CD1c-positive myeloid dendritic cell (primary cell): ENCODE measurements at regions not wholly inside any gene's neighbourhood (a gene's known extent, or its start where the extent isn't known, plus 50 kb on each side); places are given as distances from the start of the nearest gene placed in this dataset.
A peak's percentile ranks its signal among the peaks of the same experiment; 100 is the strongest.
"Not testable (repeated sequence)": the region's sequence is repeated elsewhere in the genome, so short reads cannot be mapped to it uniquely, and the experiment has no call there.

Experiments
- DNase-seq: peaks from one replicate; pipeline ENCODE4 v3.0.0-alpha.2; 2016; ENCODE audit errors: extremely low spot score

GRCh38 chr6:14874975-14875480 is 370.8 kb upstream of the JARID2 start:
- DNase-seq, result no peak

- no peak for DNase-seq
These were observed 370.3 kb upstream of the JARID2 start for GRCh38 chr6:14875481-14876063.

GRCh38 chr6:14876778-14877613 is 368.9 kb upstream of the JARID2 start:
- peak; percentile 92 for DNase-seq

DNA sequence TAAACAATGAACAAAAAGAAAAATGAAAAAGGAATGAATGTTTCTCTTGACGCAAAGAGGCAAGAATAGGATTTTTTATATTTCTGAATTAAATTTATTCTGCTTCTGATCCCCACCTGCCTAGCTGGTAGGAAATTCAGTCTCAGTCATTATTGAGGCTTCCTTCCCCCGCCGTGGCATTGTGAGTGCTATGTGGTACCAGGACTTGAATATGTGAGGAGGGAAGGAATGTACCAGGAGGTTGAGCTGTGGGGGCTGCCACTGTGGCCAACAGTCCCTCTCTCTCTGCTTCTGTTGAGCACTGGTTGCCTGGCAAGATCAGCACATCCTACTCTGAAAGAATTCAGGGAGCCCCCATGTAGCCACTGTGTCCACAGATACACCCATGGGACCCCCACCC is 368.1 kb upstream of the JARID2 start:
- no peak for DNase-seq

DNA sequence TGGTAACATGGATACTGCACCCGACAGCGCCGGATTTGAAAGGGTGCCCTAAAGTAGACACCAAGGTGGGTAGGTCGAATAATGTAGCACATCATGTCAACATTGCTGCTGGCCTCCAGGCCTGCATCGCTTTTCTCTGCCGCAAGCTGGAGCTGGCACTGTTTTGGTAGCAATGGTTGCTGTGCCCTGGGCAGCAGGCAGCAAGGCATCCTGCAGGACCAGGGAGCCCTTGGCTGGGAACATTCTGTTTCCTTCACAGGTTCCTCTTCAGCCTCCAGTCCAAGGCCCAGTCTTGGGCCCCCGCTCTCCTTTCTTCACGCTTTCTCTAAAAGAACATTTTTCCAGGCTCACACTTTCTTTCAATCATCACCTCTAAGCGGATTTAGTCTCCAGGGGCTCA is 365.8 kb upstream of the JARID2 start:
- DNase-seq, result no peak

- DNase-seq, result no peak
These were observed 365.2 kb upstream of the JARID2 start for GRCh38 chr6:14880677-14881076.

GRCh38 chr6:14881398-14881797 is 364.5 kb upstream of the JARID2 start:
- DNase-seq, result peak; percentile 70

DNA sequence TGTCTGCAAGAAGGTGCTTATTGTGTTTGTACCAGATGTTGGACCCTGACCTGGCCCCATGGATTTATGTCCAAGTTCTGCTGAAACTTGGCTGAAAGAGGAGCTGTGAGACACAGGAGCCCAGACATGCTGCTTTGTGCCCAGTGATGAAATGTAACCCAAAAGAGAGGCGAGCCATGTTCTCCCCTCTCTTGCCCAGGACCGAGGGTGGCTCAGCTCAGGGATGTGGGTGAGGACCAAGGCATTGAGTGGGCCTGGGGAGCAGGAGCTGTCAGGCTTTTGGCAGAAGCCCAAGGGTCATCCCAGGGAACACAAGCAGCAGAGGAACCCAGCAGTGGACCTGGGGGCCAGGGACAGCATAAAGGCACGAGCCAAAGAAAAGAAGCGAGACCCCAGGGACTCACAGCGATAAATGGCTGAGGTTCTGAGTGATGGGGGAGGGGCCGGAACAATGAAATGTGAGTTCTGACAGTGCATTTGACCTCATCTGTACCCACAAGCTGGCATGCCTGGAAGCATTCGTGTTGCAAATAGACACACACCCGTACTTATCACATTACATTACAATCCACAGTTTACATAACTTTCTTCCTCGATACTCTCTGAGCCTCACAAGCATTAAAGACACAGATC is 363.4 kb upstream of the JARID2 start:
- DNase-seq, result no peak

DNA sequence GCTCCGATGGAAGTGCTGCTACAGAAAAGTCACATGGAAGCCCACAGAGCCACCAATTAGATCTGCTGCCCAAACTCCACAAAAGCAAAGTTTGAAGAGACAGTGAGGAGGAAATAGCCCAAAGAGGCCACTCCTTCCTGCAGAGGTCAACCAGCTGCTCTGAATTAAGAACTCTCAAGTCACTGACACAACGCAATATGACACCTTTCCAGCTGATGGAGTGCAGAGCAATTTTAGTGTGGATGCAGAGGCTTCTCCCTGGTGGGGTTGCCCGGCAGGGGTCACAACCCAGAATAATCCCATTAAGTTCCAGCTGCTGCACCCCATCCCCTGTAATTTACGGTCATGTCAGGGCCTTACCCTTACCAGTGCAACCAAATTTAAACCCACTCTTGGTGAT is 361.9 kb upstream of the JARID2 start:
- peak; percentile 36 for DNase-seq

DNA sequence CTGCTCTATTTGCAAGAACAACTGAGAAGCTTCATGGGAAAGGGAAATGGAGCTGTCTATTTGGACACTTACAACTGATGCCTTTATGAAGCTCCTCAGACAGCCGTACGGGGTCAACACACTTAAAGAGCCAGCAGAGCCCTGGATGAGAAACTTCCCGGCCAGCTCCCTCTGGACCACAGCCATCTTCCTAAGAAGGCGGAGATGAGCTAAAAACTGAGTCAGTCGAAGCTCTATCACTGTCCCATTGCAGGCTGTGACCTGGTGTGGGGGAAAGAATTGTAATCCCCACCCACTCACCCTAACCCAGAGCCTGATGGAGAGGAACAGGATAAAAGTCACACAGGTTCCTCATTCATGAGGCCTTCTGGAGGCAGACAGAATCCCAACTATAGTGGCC is 360.4 kb upstream of the JARID2 start:
- DNase-seq, result peak; percentile 83

DNA sequence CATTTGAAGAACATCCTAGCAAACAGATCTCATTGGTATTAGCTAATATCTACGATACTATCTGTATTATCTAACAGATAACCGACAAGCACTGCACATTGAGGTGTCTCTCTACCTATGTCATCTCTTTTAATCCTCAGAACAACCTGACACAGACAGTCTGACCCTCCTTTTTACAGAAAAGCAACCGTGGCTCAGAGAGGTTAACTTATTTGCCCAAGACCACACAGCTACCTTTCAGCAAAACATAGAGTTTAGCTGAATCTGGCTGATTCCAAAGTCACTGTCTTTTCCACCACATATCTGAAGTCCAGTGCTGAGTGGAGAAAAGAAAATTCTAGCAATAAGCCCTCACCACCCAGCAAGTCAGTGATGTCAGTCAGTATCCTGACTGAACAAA is 358.7 kb upstream of the JARID2 start:
- no peak for DNase-seq

- no peak for DNase-seq
These were observed 357.8 kb upstream of the JARID2 start for GRCh38 chr6:14887986-14888574.

DNA sequence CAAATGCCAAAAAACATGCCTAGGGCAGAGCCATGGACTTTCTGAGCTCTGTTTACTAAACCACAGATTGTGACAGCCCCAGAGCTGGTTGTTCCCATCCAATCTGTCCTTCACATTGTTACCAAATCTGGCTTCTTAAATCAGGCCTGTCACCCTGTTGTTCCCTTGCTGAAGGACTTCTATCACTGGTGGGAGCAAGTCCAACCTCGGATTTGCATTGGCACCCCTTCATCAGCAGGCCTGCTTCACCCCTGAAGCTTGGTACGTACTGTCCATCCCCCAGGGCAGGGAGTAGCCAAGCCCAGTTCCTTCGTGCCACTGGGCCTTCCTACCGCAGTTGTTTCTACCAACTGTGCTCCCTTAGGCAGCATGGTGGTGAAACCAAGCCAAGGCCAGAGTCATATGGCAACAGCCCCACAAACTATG is 357.3 kb upstream of the JARID2 start:
- DNase-seq, result no peak

DNA sequence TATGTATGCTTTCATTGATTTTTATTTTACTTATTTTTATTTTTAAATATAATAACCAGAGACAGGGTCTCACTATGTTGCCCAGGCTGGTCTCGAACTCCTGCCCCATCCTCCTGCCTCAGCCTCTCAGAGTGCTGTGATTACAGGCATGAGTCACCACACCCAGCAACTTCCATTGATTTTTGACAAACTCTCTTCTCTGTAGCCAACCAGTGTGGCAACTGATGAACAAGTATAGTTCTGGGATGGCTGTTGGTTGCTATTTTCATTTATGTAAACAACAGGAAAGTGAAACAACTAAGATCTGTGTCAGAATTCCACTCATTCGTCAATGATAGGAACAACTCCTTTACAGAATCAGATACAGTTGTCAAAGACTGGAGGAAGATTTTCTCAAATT is 356.7 kb upstream of the JARID2 start:
- DNase-seq, result peak; percentile 23

GRCh38 chr6:14889611-14890593 is 356.0 kb upstream of the JARID2 start:
- peak; percentile 82 for DNase-seq

GRCh38 chr6:14891820-14892375 is 354.0 kb upstream of the JARID2 start:
- not testable (repeated sequence) for DNase-seq

DNA sequence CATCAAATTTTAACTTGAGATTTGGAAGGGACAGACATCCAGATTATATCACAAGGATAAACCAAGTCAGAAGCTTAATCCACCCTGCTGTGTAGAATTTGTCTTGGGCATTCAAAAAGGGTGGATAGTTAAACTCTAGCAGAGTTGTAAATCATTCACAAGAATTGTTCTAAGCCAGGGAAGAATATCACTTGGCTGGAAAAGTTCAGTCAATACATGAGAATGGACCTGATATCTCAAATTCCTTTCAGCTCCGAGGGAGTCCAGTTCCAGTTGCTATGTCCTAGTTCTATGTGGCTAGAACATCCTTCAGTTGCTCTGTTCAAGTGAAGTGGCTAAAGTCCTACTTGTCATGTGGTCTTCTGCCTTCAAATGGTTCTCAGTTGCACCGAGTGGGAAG is 351.8 kb upstream of the JARID2 start:
- no peak for DNase-seq

DNA sequence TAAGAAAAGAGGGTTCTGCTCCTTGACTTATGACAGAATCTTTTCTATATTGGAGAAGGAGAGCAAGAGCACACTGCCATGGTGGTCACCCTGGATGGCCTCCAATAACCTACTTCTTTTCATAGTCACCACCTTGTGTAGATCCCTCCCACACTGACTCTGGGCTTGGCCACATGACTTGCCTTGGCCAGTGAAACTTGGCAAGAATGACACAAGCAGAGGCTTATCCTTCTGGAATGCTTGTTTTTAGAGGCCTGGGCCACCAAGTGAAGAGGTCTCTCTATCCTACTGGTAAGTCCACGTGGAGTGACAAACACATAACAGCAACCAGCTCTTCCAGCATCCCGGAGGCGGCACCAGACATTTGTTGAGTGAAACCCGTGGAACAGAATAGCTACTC is 349.4 kb upstream of the JARID2 start:
- no peak for DNase-seq

GRCh38 chr6:14897831-14898230 is 348.0 kb upstream of the JARID2 start:
- peak; percentile 56 for DNase-seq

GRCh38 chr6:14899441-14899840 is 346.4 kb upstream of the JARID2 start:
- DNase-seq, result not testable (repeated sequence)

GRCh38 chr6:14900919-14901318 is 344.9 kb upstream of the JARID2 start:
- no peak for DNase-seq
